HCEC 1CT (cell line): ENCODE measurements at regions not wholly inside any gene's neighbourhood (a gene's known extent, or its start where the extent isn't known, plus 50 kb on each side); places are given as distances from the start of the nearest gene placed in this dataset.
"Not testable (repeated sequence)": the region's sequence is repeated elsewhere in the genome, so short reads cannot be mapped to it uniquely, and the experiment has no call there.

Source experiments
- DNase-seq: peaks from one replicate; pipeline ENCODE4 v3.0.0-alpha.2; 2017

GRCh38 chr2:91667341-91667740 lies 2975.9 kb downstream of the RPIA start:
- DNase-seq = peak; percentile 11

- DNase-seq = not testable (repeated sequence)
Measured at GRCh38 chr2:91685541-91685940, 2994.1 kb downstream of the RPIA start.

GRCh38 chr2:91686046-91686445 lies 2994.6 kb downstream of the RPIA start:
- DNase-seq = not testable (repeated sequence)
